Naive B cell (primary cell): ENCODE measurements at regions not wholly inside any gene's neighbourhood (a gene's known extent, or its start where the extent isn't known, plus 50 kb on each side); places are given as distances from the start of the nearest gene placed in this dataset.

Source experiments
- ATAC-seq, 2 donors: fragments of 150-1000 bp; cut with Tn5 transposase; 2 replicates each; pipeline ENCODE4 v1.10.0; 2021; ENCODE audit warnings: low read depth in 2 of 2, mild to moderate bottlenecking in 2 of 2, moderate library complexity in 2 of 2
- DNase-seq: peaks from one replicate; pipeline ENCODE4 v3.0.0; 2022
- H3K27ac Mint-ChIP-seq, 6 donors: one replicate each; pipeline ENCODE4 v1.8.0; 2020 to 2022; ENCODE audit warnings: mild to moderate bottlenecking in 6 of 6, mixed read lengths in 6 of 6, moderate library complexity in 5 of 6, inconsistent platforms in 2 of 6
- H3K27me3 Mint-ChIP-seq, 3 donors: one replicate each; pipeline ENCODE4 v1.8.0; 2021 to 2022; ENCODE audit warnings: mixed read lengths in 3 of 3, mild to moderate bottlenecking in 1 of 3
- H3K36me3 Mint-ChIP-seq, 2 donors: one replicate each; pipeline ENCODE4 v1.8.0; 2020 to 2022; ENCODE audit warnings: mixed read lengths in 2 of 2, inconsistent platforms in 1 of 2, mild to moderate bottlenecking in 1 of 2
- H3K4me1 Mint-ChIP-seq, 3 donors: one replicate each; pipeline ENCODE4 v1.8.0; 2020 to 2022; ENCODE audit warnings: mixed read lengths in 3 of 3, inconsistent platforms in 1 of 3, mild to moderate bottlenecking in 1 of 3, moderate library complexity in 1 of 3
- H3K4me3 Mint-ChIP-seq, 8 donors: one replicate each; pipeline ENCODE4 v1.8.0; 2020 to 2022; ENCODE audit warnings: mild to moderate bottlenecking in 8 of 8, mixed read lengths in 8 of 8, moderate library complexity in 8 of 8, inconsistent platforms in 2 of 8
- H3K9me3 Mint-ChIP-seq, 7 donors: one replicate each; pipeline ENCODE4 v1.8.0; 2020 to 2022; ENCODE audit warnings: mixed read lengths in 7 of 7, mild to moderate bottlenecking in 5 of 7, inconsistent platforms in 2 of 7, moderate library complexity in 1 of 7

DNA sequence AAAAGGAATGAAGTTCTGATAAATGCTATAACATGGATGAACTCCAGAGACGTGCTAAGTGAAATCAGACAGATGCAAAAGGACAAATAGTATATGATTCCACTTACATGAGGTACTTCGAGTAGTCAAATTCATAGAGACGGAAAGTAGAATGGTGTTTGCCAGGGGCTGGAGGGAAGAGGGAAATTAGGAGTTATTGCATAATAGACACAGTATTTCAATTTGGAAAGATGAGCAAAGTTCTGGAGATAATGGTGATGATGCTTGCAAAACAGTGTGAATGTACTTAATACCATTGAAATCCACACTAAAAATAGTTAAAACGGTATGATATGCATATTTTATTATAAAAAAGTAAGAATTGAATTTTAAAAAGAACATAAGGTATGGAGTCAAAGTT is 84.9 kb upstream of the STXBP5 start:
- peaks cover 0 to 5% of the 10 kb centered on the region in 2 donors for H3K36me3 Mint-ChIP-seq

DNA sequence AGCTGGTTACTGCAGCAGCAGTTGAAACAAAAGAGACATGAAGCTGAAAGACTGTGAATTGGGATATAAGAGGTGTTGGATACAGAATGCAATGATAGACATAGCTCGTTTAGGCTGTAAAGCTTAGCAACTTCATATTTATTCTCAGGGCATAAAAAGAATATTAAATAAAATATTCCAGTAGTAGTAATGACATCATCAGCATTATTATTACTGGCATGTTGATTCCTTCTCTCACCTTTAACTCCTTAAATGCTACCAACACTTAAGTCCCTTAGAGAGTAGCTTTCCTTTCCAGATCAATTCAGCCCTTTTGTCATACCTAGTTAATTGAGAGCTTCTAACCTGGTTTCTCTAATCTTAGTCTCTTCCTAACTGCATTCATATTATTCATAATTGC is 81.4 kb upstream of the STXBP5 start:
- H3K4me3 Mint-ChIP-seq: no peak overlapping the region
- ATAC-seq: no peak
- H3K4me1 Mint-ChIP-seq: no peaks in the 10 kb centered on the region
- no peak overlapping the region for H3K27ac Mint-ChIP-seq
- no peak for DNase-seq
- H3K36me3 Mint-ChIP-seq: peaks cover 0 to 5% of the 10 kb centered on the region in 2 donors
- H3K27me3 Mint-ChIP-seq: peaks cover 3 to 17% (median 12%) of the 10 kb centered on the region in 3 donors
- peaks cover 0 to 14% (median 4%) of the 10 kb centered on the region in 7 donors for H3K9me3 Mint-ChIP-seq

More for the DNA sequence above, 84.9 kb upstream of the STXBP5 start:
- Mint-ChIP-seq H3K4me3 (no peak overlapping the region), H3K27ac (no peak overlapping the region), H3K27me3 (peaks cover 3 to 33% (median 11%) of the 10 kb centered on the region in 3 donors), H3K4me1 (no peaks in the 10 kb centered on the region), H3K9me3 (peaks cover 0 to 14% (median 4%) of the 10 kb centered on the region in 7 donors)
- DNase-seq: no peak
- ATAC-seq: no peak

DNA sequence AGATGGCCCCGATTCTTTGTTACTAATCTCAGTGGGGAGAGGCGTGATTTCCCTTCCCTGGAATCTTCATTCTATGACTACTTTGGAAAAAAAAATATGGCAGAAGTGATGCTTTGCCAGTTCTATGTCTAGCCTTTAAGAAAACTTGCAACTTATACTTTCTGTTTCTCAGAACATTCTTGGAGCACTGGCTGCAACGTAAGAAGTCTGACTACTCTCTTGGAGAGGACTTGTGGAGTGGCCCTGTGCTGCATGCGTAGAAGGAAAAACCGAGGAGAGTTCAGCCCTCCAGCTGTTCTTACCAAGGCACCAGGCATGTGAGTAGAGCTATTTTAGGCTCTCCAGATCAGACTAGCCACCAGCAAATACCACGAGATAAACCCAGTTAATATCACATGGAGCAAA is 77.6 kb upstream of the STXBP5 start:
- Mint-ChIP-seq H3K4me3 (no peak overlapping the region), H3K27ac (no peak overlapping the region), H3K9me3 (peaks cover 0 to 2% (median 0%) of the 10 kb centered on the region in 7 donors), H3K27me3 (peaks cover 3 to 12% (median 12%) of the 10 kb centered on the region in 3 donors), H3K4me1 (no peaks in the 10 kb centered on the region), H3K36me3 (no peaks in the 10 kb centered on the region)
- ATAC-seq: no peak
- no peak for DNase-seq

DNA sequence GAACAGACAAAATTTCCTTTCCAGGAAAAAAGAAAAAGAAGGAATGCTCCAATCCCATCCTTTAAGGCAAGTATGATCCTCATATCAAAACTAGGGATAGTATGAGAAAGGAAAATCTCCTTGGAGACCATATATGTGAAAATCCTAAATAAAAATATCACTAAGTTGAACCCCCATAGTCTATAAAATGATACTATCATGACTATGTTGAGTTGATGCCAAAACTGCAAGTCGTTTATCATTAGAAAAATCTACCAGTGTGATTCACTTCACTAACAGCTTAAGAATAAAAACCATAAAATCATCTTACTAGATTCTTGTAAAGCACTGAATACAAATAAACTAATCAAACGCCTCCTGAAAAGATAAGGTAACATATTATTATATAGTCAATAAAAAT is 76.6 kb upstream of the STXBP5 start:
- H3K36me3 Mint-ChIP-seq: no peaks in the 10 kb centered on the region
- no peak overlapping the region for H3K27ac Mint-ChIP-seq
- no peak for DNase-seq
- no peak overlapping the region for H3K4me3 Mint-ChIP-seq
- peaks cover 0 to 2% (median 0%) of the 10 kb centered on the region in 7 donors for H3K9me3 Mint-ChIP-seq
- ATAC-seq: no peak
- H3K4me1 Mint-ChIP-seq: no peaks in the 10 kb centered on the region
- H3K27me3 Mint-ChIP-seq: peaks cover 3 to 12% (median 12%) of the 10 kb centered on the region in 3 donors

DNA sequence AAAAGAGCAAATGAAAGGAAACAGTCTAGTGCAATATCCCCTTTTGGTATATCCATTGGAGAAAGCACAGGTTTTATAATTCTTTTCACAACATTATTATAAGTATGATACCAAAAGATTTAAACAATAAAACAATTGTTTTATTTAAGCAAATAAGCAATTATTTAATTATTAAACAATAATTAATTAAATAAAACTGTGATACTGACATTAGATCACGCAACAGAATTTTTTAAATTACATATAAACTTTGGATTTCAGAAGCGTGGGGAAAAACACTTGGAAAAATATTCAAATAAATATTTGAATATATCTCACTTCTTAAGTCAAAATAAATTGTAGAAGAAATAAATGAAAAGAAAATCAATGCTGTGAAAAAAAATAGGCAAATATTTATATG is 76.2 kb upstream of the STXBP5 start:
- Mint-ChIP-seq H3K4me1 (no peaks in the 10 kb centered on the region), H3K9me3 (peaks cover 0 to 2% (median 0%) of the 10 kb centered on the region in 7 donors), H3K27ac (no peak overlapping the region), H3K4me3 (no peak overlapping the region), H3K27me3 (peaks cover 3 to 12% (median 10%) of the 10 kb centered on the region in 3 donors), H3K36me3 (no peaks in the 10 kb centered on the region)
- ATAC-seq (no peak), DNase-seq (no peak)

DNA sequence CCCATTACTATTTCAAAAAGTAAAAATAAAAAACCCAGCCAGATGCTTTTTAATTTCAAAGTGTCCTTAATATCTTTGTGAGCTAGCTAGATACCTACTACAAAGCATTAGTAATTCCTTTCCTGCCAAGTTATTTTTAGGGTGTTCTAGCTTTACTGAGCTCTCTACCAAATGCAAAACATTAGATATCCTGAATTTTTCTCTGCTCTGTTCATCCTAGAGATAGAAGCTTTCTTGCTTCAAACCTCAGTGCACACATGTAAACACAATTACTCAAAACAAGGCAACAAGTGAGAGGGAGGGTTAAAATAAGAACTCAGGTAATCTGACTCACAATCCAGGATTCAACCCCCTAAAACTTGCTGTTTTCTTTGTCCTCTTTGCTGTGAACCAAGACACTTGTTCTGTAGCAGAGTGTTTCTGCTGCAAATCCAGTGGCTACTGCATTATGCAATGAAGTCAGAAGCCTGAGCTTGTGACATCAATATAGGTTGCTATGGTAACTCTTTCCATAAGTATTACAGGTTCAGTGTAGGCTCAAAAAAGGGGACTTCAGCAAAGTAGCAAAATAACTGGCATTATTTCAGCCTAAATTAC is 72.6 kb upstream of the STXBP5 start:
- no peaks in the 10 kb centered on the region for H3K36me3 Mint-ChIP-seq
- H3K9me3 Mint-ChIP-seq: peaks cover 0 to 2% (median 0%) of the 10 kb centered on the region in 7 donors
- no peak overlapping the region for H3K27ac Mint-ChIP-seq
- H3K4me1 Mint-ChIP-seq: no peaks in the 10 kb centered on the region
- DNase-seq (no peak), ATAC-seq (no peak)
- no peak overlapping the region for H3K4me3 Mint-ChIP-seq
- H3K27me3 Mint-ChIP-seq: peaks cover 0 to 10% (median 4%) of the 10 kb centered on the region in 3 donors

DNA sequence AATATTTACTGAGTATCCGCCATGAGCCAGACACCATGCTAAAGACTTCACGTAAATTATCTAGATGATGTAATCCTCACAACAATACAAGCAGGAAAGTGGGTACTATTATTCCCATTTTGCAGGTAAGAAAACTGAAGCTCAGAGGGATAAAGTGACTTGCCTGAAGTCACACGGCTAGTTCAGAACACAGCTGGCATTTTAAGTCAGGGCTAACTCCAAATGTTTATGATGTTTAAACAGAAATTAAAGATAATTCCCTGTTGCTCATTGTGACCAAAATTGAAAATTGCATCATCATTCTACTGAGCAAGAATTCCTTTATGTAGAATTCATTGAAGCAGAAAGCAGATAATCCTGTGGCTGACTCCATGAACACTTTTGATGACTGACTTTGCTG is 71.3 kb upstream of the STXBP5 start:
- Mint-ChIP-seq H3K27me3 (peaks cover 0 to 7% (median 4%) of the 10 kb centered on the region in 3 donors), H3K36me3 (no peaks in the 10 kb centered on the region), H3K27ac (no peak overlapping the region), H3K4me3 (no peak overlapping the region), H3K9me3 (no peaks in the 10 kb centered on the region), H3K4me1 (no peaks in the 10 kb centered on the region)
- DNase-seq (no peak), ATAC-seq (no peak)

DNA sequence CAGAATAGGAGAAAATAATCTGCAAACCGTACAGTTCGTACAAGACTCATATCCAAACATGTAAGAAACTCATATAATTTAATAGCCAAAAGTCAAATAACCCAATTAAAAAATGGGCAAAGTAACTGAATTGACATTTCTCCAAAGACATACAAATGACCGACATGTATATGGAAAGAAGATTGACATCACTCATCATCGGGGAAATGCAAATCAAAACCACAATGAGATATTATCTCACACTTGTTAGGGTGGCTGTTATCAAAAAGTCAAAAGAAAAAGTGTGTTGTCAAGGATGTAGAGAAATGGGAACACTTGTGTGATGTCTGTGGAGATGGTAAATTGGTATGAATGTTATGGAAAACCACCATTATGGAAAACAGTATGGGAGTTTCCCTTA is 70.5 kb upstream of the STXBP5 start:
- no peaks in the 10 kb centered on the region for H3K36me3 Mint-ChIP-seq
- H3K27ac Mint-ChIP-seq: no peak overlapping the region
- H3K4me3 Mint-ChIP-seq: no peak overlapping the region
- no peak for DNase-seq
- no peaks in the 10 kb centered on the region for H3K9me3 Mint-ChIP-seq
- no peaks in the 10 kb centered on the region for H3K4me1 Mint-ChIP-seq
- no peak for ATAC-seq
- H3K27me3 Mint-ChIP-seq: peaks cover 0 to 7% (median 4%) of the 10 kb centered on the region in 3 donors

DNA sequence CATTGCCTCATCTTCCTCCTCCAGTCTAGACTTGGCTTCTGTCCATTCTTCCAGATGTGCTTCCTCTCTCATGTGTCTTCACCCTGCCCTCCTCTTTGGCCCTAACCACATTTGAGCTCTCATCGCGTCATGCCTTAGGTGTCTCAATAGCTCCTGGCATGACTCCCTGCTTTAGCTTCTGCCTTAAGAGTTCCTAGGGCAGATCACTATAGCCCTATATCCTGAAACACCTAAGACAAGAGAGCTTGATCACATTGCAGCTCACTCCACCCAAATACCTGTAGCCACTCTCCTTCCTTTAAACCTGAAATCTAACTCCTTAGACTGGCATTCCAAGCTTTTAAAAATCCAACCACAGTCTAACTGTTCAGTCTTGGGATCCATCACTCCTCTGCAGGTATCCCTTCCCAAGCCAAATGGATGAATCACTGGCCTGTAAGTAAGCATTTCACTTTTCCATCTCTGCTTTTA is 69.0 kb upstream of the STXBP5 start:
- Mint-ChIP-seq H3K4me3 (no peak overlapping the region), H3K27ac (no peak overlapping the region), H3K9me3 (no peaks in the 10 kb centered on the region), H3K4me1 (no peaks in the 10 kb centered on the region), H3K27me3 (peaks cover 0 to 7% (median 4%) of the 10 kb centered on the region in 3 donors), H3K36me3 (no peaks in the 10 kb centered on the region)
- ATAC-seq (no peak), DNase-seq (no peak)

DNA sequence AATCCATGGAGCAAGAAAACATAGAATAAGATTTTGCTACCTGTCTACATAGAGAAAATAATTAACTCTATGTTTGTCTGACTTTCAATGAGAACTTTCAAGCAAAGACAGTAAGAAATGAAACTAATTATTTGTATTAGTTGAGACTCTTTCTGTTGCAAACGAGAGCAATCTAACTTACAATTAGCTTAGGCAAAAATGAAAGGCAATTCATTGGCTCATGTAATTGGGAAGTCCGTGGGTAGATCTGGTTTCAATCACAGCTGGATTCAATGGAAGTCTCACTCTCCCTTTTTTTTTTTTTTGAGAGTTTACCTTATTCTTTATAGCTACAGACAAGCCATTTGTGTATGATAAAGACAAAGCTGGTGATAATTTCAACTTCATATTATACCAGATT is 68.2 kb upstream of the STXBP5 start:
- H3K36me3 Mint-ChIP-seq: no peaks in the 10 kb centered on the region
- ATAC-seq (no peak), DNase-seq (no peak)
- H3K9me3 Mint-ChIP-seq: no peaks in the 10 kb centered on the region
- no peak overlapping the region for H3K4me3 Mint-ChIP-seq
- H3K27me3 Mint-ChIP-seq: peaks cover 0 to 7% (median 4%) of the 10 kb centered on the region in 3 donors
- H3K4me1 Mint-ChIP-seq: no peaks in the 10 kb centered on the region
- no peak overlapping the region for H3K27ac Mint-ChIP-seq

DNA sequence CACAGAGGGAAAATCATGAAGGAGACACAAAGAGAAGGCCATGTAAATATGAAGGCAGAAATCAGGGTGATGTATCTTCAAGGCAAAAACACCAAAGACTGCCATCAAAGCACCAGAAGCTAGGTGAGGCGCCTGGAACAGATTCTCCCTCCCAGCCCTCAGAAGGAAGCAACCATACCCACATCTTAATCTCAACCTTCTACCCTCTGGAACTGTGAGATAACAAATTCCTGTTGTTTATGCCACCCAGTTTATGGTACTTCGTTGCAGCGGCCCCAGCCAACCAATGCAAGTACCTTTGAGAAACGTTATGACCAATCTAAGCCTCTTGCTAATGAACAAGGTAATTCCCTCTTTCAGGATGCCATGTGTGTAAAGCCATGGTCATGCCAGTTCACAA is 66.2 kb upstream of the STXBP5 start:
- H3K36me3 Mint-ChIP-seq: no peaks in the 10 kb centered on the region

DNA sequence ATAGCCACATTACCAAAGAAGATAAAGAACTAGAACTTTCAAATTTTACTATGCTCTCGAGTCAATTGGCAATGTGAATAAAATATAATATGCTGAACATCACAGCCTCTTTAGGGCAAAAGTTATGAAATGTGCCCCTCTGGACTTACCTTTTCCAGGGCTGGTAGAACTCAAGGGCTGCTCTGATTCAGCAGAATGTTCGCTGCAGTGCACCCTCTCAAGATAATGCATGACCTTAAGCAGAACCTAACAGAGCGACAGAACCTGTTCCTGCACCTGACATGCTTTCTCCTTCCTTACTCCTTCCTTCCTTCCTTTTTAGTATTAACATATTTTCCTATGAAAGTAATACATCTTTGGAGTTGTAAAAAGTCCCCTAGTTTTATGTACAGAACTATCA is 65.4 kb upstream of the STXBP5 start:
- H3K36me3 Mint-ChIP-seq: no peaks in the 10 kb centered on the region
- no peak overlapping the region for H3K4me3 Mint-ChIP-seq
- ATAC-seq: no peak
- peaks cover 0 to 7% (median 4%) of the 10 kb centered on the region in 3 donors for H3K27me3 Mint-ChIP-seq
- H3K9me3 Mint-ChIP-seq: no peaks in the 10 kb centered on the region
- no peaks in the 10 kb centered on the region for H3K4me1 Mint-ChIP-seq
- H3K27ac Mint-ChIP-seq: no peak overlapping the region
- no peak for DNase-seq

More for the DNA sequence above, 66.2 kb upstream of the STXBP5 start:
- Mint-ChIP-seq H3K27ac (no peak overlapping the region), H3K4me3 (no peak overlapping the region), H3K9me3 (no peaks in the 10 kb centered on the region), H3K4me1 (no peaks in the 10 kb centered on the region), H3K27me3 (peaks cover 0 to 7% (median 4%) of the 10 kb centered on the region in 3 donors)
- ATAC-seq: no peak
- no peak for DNase-seq

DNA sequence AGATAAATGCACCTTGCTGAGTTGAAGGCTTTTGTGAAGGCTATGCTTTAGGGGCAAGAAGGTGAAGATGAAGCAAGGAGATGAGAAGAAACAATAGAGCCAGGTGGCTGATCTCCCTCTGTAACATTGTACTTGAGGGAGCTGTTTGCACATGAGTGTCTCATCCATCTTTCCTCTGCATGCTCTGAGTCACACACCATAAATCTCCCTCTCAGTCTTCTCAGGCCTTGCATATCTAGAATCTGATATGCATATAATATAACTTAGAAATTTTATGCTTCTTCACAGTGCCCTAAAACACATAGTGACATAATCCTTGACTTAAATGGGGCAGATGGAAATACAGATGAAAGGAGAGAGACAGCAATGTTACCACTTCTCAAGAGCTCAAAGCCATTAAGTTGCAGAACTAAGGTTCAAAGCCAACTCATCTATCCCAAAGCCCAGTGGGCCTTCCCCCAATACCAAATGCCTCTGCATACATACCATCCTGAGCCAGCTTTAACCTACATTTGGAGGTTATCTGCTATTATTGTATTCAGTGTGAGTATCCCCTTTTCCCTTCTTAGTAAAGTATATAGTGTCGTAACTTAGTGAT is 62.4 kb upstream of the STXBP5 start:
- DNase-seq (no peak), ATAC-seq (no peak)
- H3K27ac Mint-ChIP-seq: no peak overlapping the region
- H3K9me3 Mint-ChIP-seq: no peaks in the 10 kb centered on the region
- H3K4me3 Mint-ChIP-seq: no peak overlapping the region
- H3K27me3 Mint-ChIP-seq: no peaks in the 10 kb centered on the region
- no peaks in the 10 kb centered on the region for H3K4me1 Mint-ChIP-seq
- no peaks in the 10 kb centered on the region for H3K36me3 Mint-ChIP-seq

DNA sequence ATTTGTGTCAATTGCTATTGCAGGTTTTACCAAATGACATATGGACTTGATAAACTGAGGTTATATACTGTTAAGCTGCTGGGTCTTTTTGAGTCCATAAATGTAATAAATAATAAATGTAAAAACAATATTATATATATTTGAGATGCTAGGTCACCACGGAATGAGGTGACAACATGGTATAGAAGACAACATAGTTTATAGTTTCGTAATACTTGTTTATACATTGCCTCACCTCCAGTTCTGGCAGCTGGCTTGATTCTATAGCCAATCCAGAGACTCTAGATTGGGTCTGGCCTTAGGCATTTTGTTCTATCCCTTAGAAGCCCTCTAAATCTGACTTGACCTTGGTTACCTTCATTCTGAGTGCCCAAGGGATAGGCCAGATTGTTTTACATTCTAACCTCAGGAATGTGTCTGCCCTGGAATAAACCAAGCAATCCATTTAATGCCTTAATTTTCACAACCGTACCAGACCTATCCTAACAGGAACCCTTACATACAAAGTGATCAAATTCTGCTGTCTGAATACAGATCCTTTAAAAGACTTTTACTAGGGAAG is 61.5 kb upstream of the STXBP5 start:
- Mint-ChIP-seq H3K27ac (no peak overlapping the region), H3K36me3 (no peaks in the 10 kb centered on the region), H3K4me3 (no peak overlapping the region), H3K27me3 (no peaks in the 10 kb centered on the region), H3K4me1 (no peaks in the 10 kb centered on the region), H3K9me3 (peaks cover 0 to 3% (median 0%) of the 10 kb centered on the region in 7 donors)
- DNase-seq (no peak), ATAC-seq (no peak)
